GM12878 (cell line): ENCODE measurements at regions not wholly inside any gene's neighbourhood (a gene's known extent, or its start where the extent isn't known, plus 50 kb on each side); places are given as distances from the start of the nearest gene placed in this dataset.

Source experiments
- ATAC-seq: fragments of 200-7000 bp; cut with Tn5 transposase; 3 replicates; pipeline ENCODE4 v1.9.1; 2020; ENCODE audit warnings: mild to moderate bottlenecking, moderate library complexity
- BruUV-seq: library from RNA; stranded (reverse); fragments of 400-500 nt; replicated peaks from 2 replicates; lab custom pipeline; 2021; lab: Mats Ljungman, UMichigan
- CTCF ChIA-PET: fragments of 300-600 bp; sonication (Branson Sonifier 250); formaldehyde crosslinking; extraction: SDS; loops from one replicate; lab custom pipeline; 2021; ENCODE audit warnings: inconsistent platforms; lab: Yijun Ruan, JAX
- POLR2A ChIA-PET: fragments of 350-600 bp; formaldehyde crosslinking; extraction: SDS; loops from one replicate; lab custom pipeline; 2021; ENCODE audit warnings: inconsistent platforms; lab: Charles Lee
- RAD21 ChIA-PET: fragments of 300-600 bp; sonication (Branson Sonifier 250); formaldehyde crosslinking; loops from one replicate; lab custom pipeline; 2023; ENCODE audit warnings: antibody characterized with exemption; ENCODE audit not compliant: unreplicated experiment; lab: Charles Lee
- SMC1A ChIA-PET: fragments of 300-600 bp; sonication (Branson Sonifier 250); formaldehyde crosslinking; loops from one replicate; lab custom pipeline; 2023; ENCODE audit not compliant: unreplicated experiment, uncharacterized antibody; lab: Charles Lee
- DNase-seq: peaks from one replicate; pipeline ENCODE4 v3.0.0-alpha.2; 2011; ENCODE audit warnings: low read depth, low spot score
- FAIRE-seq: peaks from 3 replicates; lab custom pipeline; 2011; peaks lifted over from hg19 to GRCh38; lab: Jason Lieb, UNC
- H2AFZ ChIP-seq: 2 replicates; pipeline ENCODE4 v1.6.0; 2011; ENCODE audit warnings: low read depth, low read length, control low read depth; ENCODE audit not compliant: control insufficient read depth
- H3K27ac ChIP-seq: 2 replicates; pipeline ENCODE4 v1.5.1; 2011; ENCODE audit warnings: control low read depth; ENCODE audit not compliant: control insufficient read depth, insufficient read depth
- H3K27me3 ChIP-seq, 2 experiments: replicated peaks in 1 of 2; 2 replicates each; pipeline versions ENCODE4 v1.6.0 to v1.6.1; 2011; ENCODE audit warnings: low read length in 1 of 2; ENCODE audit not compliant: control insufficient read depth in 2 of 2, insufficient read depth in 2 of 2
- H3K36me3 ChIP-seq, 2 experiments: 2 replicates each; pipeline ENCODE4 v1.5.1; 2011; ENCODE audit warnings: low read length in 1 of 2; ENCODE audit not compliant: control insufficient read depth in 2 of 2, insufficient read depth in 2 of 2
- H3K4me1 ChIP-seq: 2 replicates; pipeline ENCODE4 v1.6.1; 2011; ENCODE audit warnings: mild to moderate bottlenecking, low read length, moderate library complexity, mixed read lengths; ENCODE audit not compliant: control insufficient read depth, insufficient read depth
- H3K4me2 ChIP-seq: 2 replicates; pipeline ENCODE4 v1.6.0; 2011; ENCODE audit warnings: control low read depth; ENCODE audit not compliant: control insufficient read depth, insufficient read depth
- H3K4me3 ChIP-seq: fragments of 200-600 bp; sonication (generic); 2 replicates; pipeline ENCODE4 v1.5.1; 2016
- H3K79me2 ChIP-seq: 2 replicates; pipeline ENCODE4 v1.6.0; 2011; ENCODE audit warnings: low read length; ENCODE audit not compliant: control insufficient read depth, insufficient read depth
- H3K9ac ChIP-seq: 2 replicates; pipeline ENCODE4 v1.8.0; 2011; ENCODE audit warnings: low read length, control low read depth, mixed read lengths; ENCODE audit not compliant: control insufficient read depth, insufficient read depth
- H3K9me3 ChIP-seq: replicated peaks from 3 replicates; pipeline ENCODE4 v1.5.1; 2011; ENCODE audit warnings: mild to moderate bottlenecking, low read length; ENCODE audit not compliant: control insufficient read depth, insufficient read depth
- H4K20me1 ChIP-seq: 2 replicates; pipeline ENCODE4 v1.6.0; 2011; ENCODE audit not compliant: control insufficient read depth, insufficient read depth
- CBX5 ChIP-seq: sonication (generic); IDR thresholded peaks from 2 replicates; pipeline ENCODE4 v1.6.1; 2016; ENCODE audit warnings: low read depth, moderate library complexity, mild to moderate bottlenecking, inconsistent platforms
- DPF2 ChIP-seq: fragments of 450-650 bp; IDR thresholded peaks from 2 replicates; pipeline ENCODE4 v1.6.1; 2017; ENCODE audit warnings: mild to moderate bottlenecking
- EGR1 ChIP-seq, 2 experiments: IDR thresholded peaks; 1 replicate in 1 of 2; 2 replicates in 1 of 2; pipeline ENCODE4 v1.6.1; 2011 to 2012; ENCODE audit warnings: low read depth in 2 of 2, low read length in 2 of 2, borderline replicate concordance in 1 of 2, mild to moderate bottlenecking in 1 of 2, moderate library complexity in 1 of 2
- LARP7 ChIP-seq: fragments of 450-650 bp; IDR thresholded peaks from 2 replicates; pipeline ENCODE4 v1.6.1; 2017; ENCODE audit warnings: mild to moderate bottlenecking
- MTA3 ChIP-seq: IDR thresholded peaks from 2 replicates; pipeline ENCODE4 v1.6.1; 2012; ENCODE audit warnings: low read length, inconsistent platforms, borderline replicate concordance
- MXI1 ChIP-seq: fragments of 150-350 bp; IDR thresholded peaks from 2 replicates; pipeline ENCODE4 v1.6.1; 2011; ENCODE audit warnings: low read depth, mild to moderate bottlenecking, inconsistent platforms, low read length, improper control_type of control experiment
- NRF1 ChIP-seq: conservative IDR thresholded peaks from 2 replicates; pipeline ENCODE4 v1.6.1; 2011; ENCODE audit warnings: mild to moderate bottlenecking, low read depth, low read length, improper control_type of control experiment
- PAX5 ChIP-seq: IDR thresholded peaks from 2 replicates; pipeline ENCODE4 v1.6.1; 2011; ENCODE audit warnings: low read depth, low read length, borderline replicate concordance
- SREBF1 ChIP-seq: IDR thresholded peaks from 2 replicates; pipeline ENCODE4 v1.6.1; 2012; ENCODE audit warnings: mild to moderate bottlenecking, low read length
- WGBS: methylation state at CpG from one replicate; pipeline ENCODE4 v1.1.6; 2016; ENCODE audit warnings: low lambda C conversion rate; ENCODE audit not compliant: insufficient replicate concordance, insufficient coverage; ENCODE audit errors: missing lambda C conversion rate; 5-methylcytosine and 5-hydroxymethylcytosine counted together
- in situ Hi-C: fragments of 300-500 bp; cut with MboI; formaldehyde crosslinking; loops from 9 replicates; pipeline ENCODE4 v1.14.3; 2018; ENCODE audit warnings: mixed read lengths
- intact Hi-C: fragments of 100-400 bp; cut with micrococcal nuclease; formaldehyde crosslinking; loops from one replicate; pipeline ENCODE4 v1.14.2; 2022; ENCODE audit not compliant: unreplicated experiment
- TF ChIP-seq, protein P1 (sequence below): fragments of 450-650 bp; IDR thresholded peaks from 2 replicates; pipeline ENCODE4 v1.6.1; 2016; ENCODE audit warnings: mild to moderate bottlenecking, moderate library complexity, borderline replicate concordance
- TF ChIP-seq, protein P2 (sequence below): IDR thresholded peaks from 2 replicates; pipeline ENCODE4 v1.6.1; 2011; ENCODE audit warnings: low read depth, low read length, improper control_type of control experiment, borderline replicate concordance
- TF ChIP-seq, protein P3 (sequence below): fragments of 150-350 bp; IDR thresholded peaks from 2 replicates; pipeline ENCODE4 v1.6.1; 2016; ENCODE audit warnings: low read depth, low read length

DNA sequence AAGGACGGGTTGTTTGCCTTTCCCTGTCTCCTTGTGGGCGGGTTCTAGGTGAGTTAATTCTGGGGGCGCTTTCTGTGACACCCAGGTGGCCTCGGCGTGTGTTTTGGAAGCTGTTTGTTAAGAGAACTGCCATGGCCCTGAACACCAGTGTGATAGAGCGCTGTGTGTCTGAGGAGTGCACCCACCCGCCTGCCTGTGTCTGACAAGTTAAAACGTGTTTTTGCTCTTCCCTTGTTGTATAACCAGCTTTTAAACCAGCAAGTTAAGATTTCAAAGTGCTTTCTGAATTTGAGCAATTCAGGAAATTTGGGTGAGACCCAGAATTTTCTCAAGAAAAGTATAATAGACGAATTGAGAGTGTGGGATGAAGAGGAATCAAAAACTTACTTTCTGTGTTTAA is 55.2 kb upstream of the HGFAC start:
- CTCF ChIA-PET, result interaction anchor here (0.7 kb wide), 1 partner anchor 40 kb away, joined by 3 read pairs; no protein-coding TSS in a partner anchor
- Histone ChIP-seq H3K9ac (no peak overlapping the region), H3K79me2 (no peaks in the 10 kb centered on the region), H3K4me2 (no peak overlapping the region), H3K4me3 (no peak overlapping the region), H2AFZ (no peak overlapping the region), H3K9me3 (no peaks in the 10 kb centered on the region; the same call in 2 of the 3 replicates), H3K4me1 (peaks cover 21% of the 10 kb centered on the region), H3K27ac (no peak overlapping the region), H4K20me1 (no peaks in the 10 kb centered on the region), H3K36me3 (no peaks in the 10 kb centered on the region), H3K27me3 (no peaks in the 10 kb centered on the region)
- in situ Hi-C loops (no loop called here), intact Hi-C loops (loop anchor here (2.0 kb wide), 1 partner anchor 14 kb away; no protein-coding TSS in a partner anchor)
- POLR2A ChIA-PET, result no interaction called here
- no peak for ATAC-seq
- BruUV-seq, result no TSS peak
- TF ChIP-seq, protein P1, sequence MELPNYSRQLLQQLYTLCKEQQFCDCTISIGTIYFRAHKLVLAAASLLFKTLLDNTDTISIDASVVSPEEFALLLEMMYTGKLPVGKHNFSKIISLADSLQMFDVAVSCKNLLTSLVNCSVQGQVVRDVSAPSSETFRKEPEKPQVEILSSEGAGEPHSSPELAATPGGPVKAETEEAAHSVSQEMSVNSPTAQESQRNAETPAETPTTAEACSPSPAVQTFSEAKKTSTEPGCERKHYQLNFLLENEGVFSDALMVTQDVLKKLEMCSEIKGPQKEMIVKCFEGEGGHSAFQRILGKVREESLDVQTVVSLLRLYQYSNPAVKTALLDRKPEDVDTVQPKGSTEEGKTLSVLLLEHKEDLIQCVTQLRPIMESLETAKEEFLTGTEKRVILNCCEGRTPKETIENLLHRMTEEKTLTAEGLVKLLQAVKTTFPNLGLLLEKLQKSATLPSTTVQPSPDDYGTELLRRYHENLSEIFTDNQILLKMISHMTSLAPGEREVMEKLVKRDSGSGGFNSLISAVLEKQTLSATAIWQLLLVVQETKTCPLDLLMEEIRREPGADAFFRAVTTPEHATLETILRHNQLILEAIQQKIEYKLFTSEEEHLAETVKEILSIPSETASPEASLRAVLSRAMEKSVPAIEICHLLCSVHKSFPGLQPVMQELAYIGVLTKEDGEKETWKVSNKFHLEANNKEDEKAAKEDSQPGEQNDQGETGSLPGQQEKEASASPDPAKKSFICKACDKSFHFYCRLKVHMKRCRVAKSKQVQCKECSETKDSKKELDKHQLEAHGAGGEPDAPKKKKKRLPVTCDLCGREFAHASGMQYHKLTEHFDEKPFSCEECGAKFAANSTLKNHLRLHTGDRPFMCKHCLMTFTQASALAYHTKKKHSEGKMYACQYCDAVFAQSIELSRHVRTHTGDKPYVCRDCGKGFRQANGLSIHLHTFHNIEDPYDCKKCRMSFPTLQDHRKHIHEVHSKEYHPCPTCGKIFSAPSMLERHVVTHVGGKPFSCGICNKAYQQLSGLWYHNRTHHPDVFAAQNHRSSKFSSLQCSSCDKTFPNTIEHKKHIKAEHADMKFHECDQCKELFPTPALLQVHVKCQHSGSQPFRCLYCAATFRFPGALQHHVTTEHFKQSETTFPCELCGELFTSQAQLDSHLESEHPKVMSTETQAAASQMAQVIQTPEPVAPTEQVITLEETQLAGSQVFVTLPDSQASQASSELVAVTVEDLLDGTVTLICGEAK, result no peak
- TF ChIP-seq, protein P2, sequence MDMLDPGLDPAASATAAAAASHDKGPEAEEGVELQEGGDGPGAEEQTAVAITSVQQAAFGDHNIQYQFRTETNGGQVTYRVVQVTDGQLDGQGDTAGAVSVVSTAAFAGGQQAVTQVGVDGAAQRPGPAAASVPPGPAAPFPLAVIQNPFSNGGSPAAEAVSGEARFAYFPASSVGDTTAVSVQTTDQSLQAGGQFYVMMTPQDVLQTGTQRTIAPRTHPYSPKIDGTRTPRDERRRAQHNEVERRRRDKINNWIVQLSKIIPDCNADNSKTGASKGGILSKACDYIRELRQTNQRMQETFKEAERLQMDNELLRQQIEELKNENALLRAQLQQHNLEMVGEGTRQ, result no peak
- TF ChIP-seq DPF2 (no peak), MTA3 (no peak), LARP7 (no peak), NRF1 (no peak), PAX5 (no peak), EGR1 (IDR thresholded peaks at IDR 0.05; ENCODE audit: borderline replicate concordance in 1 of 2, low read depth in 2 of 2, low read length in 2 of 2) (no peak), SREBF1 (no peak), CBX5 (no peak), MXI1 (no peak)
- TF ChIP-seq, protein P3, sequence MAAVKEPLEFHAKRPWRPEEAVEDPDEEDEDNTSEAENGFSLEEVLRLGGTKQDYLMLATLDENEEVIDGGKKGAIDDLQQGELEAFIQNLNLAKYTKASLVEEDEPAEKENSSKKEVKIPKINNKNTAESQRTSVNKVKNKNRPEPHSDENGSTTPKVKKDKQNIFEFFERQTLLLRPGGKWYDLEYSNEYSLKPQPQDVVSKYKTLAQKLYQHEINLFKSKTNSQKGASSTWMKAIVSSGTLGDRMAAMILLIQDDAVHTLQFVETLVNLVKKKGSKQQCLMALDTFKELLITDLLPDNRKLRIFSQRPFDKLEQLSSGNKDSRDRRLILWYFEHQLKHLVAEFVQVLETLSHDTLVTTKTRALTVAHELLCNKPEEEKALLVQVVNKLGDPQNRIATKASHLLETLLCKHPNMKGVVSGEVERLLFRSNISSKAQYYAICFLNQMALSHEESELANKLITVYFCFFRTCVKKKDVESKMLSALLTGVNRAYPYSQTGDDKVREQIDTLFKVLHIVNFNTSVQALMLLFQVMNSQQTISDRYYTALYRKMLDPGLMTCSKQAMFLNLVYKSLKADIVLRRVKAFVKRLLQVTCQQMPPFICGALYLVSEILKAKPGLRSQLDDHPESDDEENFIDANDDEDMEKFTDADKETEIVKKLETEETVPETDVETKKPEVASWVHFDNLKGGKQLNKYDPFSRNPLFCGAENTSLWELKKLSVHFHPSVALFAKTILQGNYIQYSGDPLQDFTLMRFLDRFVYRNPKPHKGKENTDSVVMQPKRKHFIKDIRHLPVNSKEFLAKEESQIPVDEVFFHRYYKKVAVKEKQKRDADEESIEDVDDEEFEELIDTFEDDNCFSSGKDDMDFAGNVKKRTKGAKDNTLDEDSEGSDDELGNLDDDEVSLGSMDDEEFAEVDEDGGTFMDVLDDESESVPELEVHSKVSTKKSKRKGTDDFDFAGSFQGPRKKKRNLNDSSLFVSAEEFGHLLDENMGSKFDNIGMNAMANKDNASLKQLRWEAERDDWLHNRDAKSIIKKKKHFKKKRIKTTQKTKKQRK, result no peak
- SMC1A ChIA-PET, result interaction anchor here (1.6 kb wide), 1 partner anchor 31 kb away, joined by 3 read pairs; no protein-coding TSS in a partner anchor
- WGBS, result 79% methylated on average over 9 of the region's 9 CpGs
- no peak for DNase-seq
- no peak for FAIRE-seq
- RAD21 ChIA-PET, result no interaction called here
